HEK293 (cell line): ENCODE measurements at regions not wholly inside any gene's neighbourhood (a gene's known extent, or its start where the extent isn't known, plus 50 kb on each side); places are given as distances from the start of the nearest gene placed in this dataset.

Source experiments
- TF ChIP-seq, protein P1 (sequence below): fragments of 450-650 bp; formaldehyde crosslinking; conservative IDR thresholded peaks from 2 replicates; pipeline ENCODE4 v1.5.1; 2016; ENCODE audit warnings: low read depth, missing biosample characterization, missing genetic modification characterization
- TF ChIP-seq, protein P2 (sequence below): fragments of 450-650 bp; formaldehyde crosslinking; IDR thresholded peaks from 2 replicates; pipeline ENCODE4 v1.5.1; 2016; ENCODE audit warnings: missing biosample characterization, missing genetic modification characterization
- TF ChIP-seq, protein P3 (sequence below): fragments of 450-650 bp; formaldehyde crosslinking; IDR thresholded peaks from 2 replicates; pipeline ENCODE4 v1.5.1; 2016; ENCODE audit warnings: missing biosample characterization, missing genetic modification characterization

DNA sequence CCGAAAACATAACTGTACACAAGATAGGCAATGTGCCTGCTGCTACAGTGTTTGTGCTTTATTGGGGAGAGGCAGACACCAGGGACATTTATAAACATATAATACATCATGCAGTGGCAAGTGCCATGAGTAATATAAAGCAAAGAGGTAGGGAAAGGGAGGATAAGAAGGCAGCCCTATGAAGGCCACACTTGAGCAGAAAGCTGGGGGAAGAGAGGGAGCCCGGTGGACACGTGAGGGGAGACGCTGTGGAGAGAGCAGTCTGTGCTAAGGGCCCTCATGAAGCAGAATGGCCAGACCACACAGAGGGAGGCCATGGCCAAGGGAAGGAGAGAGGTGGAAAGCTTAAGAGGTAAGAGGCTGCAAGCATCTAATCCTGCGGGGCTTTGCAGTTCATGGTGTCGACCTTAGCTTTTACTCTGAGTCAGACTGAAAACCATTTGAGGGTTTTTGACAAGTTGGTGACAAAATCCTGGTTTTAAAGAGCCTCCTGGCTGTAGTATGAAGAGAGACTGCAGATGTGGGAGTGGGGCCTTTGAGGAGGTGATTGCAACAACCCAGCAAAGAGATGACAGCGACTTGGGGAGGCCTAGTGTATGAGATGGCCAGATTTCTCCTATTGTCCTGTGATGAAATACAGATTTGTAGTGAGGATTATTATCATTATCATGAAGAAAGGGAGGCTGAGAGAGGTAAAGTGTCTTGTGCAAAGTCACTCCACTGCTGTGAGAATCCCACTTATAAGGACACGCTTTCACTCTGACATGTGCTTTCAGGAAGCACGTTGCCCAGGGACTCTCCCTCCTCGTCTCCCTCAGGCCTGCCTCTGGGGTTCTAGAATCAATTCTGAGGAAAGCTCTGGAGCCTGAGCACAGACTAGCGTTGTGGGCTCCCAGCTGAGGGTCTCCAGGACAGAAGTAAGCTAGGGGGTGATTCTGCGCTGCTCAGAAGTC lies 192.9 kb downstream of the RHOU start:
- TF ChIP-seq, protein P1, sequence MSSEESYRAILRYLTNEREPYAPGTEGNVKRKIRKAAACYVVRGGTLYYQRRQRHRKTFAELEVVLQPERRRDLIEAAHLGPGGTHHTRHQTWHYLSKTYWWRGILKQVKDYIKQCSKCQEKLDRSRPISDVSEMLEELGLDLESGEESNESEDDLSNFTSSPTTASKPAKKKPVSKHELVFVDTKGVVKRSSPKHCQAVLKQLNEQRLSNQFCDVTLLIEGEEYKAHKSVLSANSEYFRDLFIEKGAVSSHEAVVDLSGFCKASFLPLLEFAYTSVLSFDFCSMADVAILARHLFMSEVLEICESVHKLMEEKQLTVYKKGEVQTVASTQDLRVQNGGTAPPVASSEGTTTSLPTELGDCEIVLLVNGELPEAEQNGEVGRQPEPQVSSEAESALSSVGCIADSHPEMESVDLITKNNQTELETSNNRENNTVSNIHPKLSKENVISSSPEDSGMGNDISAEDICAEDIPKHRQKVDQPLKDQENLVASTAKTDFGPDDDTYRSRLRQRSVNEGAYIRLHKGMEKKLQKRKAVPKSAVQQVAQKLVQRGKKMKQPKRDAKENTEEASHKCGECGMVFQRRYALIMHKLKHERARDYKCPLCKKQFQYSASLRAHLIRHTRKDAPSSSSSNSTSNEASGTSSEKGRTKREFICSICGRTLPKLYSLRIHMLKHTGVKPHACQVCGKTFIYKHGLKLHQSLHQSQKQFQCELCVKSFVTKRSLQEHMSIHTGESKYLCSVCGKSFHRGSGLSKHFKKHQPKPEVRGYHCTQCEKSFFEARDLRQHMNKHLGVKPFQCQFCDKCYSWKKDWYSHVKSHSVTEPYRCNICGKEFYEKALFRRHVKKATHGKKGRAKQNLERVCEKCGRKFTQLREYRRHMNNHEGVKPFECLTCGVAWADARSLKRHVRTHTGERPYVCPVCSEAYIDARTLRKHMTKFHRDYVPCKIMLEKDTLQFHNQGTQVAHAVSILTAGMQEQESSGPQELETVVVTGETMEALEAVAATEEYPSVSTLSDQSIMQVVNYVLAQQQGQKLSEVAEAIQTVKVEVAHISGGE (tag by site-specific recombination): no peak
- TF ChIP-seq, protein P2, sequence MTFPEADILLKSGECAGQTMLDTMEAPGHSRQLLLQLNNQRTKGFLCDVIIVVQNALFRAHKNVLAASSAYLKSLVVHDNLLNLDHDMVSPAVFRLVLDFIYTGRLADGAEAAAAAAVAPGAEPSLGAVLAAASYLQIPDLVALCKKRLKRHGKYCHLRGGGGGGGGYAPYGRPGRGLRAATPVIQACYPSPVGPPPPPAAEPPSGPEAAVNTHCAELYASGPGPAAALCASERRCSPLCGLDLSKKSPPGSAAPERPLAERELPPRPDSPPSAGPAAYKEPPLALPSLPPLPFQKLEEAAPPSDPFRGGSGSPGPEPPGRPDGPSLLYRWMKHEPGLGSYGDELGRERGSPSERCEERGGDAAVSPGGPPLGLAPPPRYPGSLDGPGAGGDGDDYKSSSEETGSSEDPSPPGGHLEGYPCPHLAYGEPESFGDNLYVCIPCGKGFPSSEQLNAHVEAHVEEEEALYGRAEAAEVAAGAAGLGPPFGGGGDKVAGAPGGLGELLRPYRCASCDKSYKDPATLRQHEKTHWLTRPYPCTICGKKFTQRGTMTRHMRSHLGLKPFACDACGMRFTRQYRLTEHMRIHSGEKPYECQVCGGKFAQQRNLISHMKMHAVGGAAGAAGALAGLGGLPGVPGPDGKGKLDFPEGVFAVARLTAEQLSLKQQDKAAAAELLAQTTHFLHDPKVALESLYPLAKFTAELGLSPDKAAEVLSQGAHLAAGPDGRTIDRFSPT (tag by site-specific recombination): no peak
- TF ChIP-seq, protein P3, sequence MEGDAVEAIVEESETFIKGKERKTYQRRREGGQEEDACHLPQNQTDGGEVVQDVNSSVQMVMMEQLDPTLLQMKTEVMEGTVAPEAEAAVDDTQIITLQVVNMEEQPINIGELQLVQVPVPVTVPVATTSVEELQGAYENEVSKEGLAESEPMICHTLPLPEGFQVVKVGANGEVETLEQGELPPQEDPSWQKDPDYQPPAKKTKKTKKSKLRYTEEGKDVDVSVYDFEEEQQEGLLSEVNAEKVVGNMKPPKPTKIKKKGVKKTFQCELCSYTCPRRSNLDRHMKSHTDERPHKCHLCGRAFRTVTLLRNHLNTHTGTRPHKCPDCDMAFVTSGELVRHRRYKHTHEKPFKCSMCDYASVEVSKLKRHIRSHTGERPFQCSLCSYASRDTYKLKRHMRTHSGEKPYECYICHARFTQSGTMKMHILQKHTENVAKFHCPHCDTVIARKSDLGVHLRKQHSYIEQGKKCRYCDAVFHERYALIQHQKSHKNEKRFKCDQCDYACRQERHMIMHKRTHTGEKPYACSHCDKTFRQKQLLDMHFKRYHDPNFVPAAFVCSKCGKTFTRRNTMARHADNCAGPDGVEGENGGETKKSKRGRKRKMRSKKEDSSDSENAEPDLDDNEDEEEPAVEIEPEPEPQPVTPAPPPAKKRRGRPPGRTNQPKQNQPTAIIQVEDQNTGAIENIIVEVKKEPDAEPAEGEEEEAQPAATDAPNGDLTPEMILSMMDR (tag by site-specific recombination): no peak
